ENCODE measurements at regions not wholly inside any gene's neighbourhood (a gene's known extent, or its start where the extent isn't known, plus 50 kb on each side); places are given as distances from the start of the nearest gene placed in this dataset.

- no peak for DNase-seq
- Histone ChIP-seq H3K27me3 (ENCODE audit: control insufficient read depth in 2 of 2, insufficient read depth in 2 of 2, low read length in 2 of 2) (no peaks in the 10 kb centered on the region), H3K4me3 (ENCODE audit: low read length) (no peak overlapping the region), H3K4me1 (ENCODE audit: control insufficient read depth in 2 of 2, insufficient read depth in 2 of 2, low read length in 2 of 2) (no peaks in the 10 kb centered on the region), H3K27ac (ENCODE audit: low read depth, low read length) (no peak overlapping the region), H3K9me3 (ENCODE audit: control insufficient read depth in 2 of 3, low read length in 3 of 3) (no peaks in the 10 kb centered on the region), H3K36me3 (ENCODE audit: control insufficient read depth in 2 of 3, insufficient read depth in 3 of 3, low read length in 3 of 3) (no peaks in the 10 kb centered on the region)
- no peaks in the 10 kb centered on the region for H3K27me3 Mint-ChIP-seq
- H3K4me3 Mint-ChIP-seq = no peak overlapping the region
- CTCF ChIA-PET = no interaction called here
- ATAC-seq = no peak
- no peaks in the 10 kb centered on the region for H3K36me3 Mint-ChIP-seq
- H3K27ac Mint-ChIP-seq = no peak overlapping the region
- intact Hi-C loops (cut with micrococcal nuclease) = no loop called here
- H3K4me1 Mint-ChIP-seq = no peaks in the 10 kb centered on the region
- H3K9me3 Mint-ChIP-seq = peaks cover 0 to 21% (median 4%) of the 10 kb centered on the region in 11 donors
- POLR2A ChIA-PET = no interaction called here
Measured at GRCh38 chr14:46198676-46199075, 452.9 kb downstream of the RPL10L start.

DNA sequence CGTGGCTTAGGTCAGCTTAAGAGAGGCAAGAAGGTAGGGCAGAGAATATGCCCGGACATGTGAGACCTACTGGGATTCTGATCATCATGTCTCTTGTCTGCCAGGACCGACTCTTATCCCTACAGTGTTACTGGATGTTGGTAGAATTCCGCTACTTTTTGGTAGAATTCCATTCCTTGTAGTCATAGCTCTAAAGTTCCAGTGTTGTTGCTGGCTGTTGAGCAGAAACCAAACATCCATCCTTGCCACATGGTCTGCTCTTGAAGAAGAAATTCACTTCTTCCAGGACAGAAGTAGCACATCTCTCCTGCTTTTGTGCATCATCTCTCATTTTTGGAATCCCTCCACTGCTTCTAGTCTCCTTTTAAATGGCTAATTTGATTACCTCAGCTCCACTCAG lies 453.7 kb downstream of the RPL10L start:
- peaks cover 0 to 20% (median 3%) of the 10 kb centered on the region in 11 donors for H3K9me3 Mint-ChIP-seq
- Histone ChIP-seq H3K27me3 (ENCODE audit: control insufficient read depth in 2 of 2, insufficient read depth in 2 of 2, low read length in 2 of 2) (no peaks in the 10 kb centered on the region), H3K36me3 (ENCODE audit: control insufficient read depth in 2 of 3, insufficient read depth in 3 of 3, low read length in 3 of 3) (no peaks in the 10 kb centered on the region), H3K27ac (ENCODE audit: low read depth, low read length) (no peak overlapping the region), H3K4me1 (ENCODE audit: control insufficient read depth in 2 of 2, insufficient read depth in 2 of 2, low read length in 2 of 2) (no peaks in the 10 kb centered on the region), H3K9me3 (ENCODE audit: control insufficient read depth in 2 of 3, low read length in 3 of 3) (no peaks in the 10 kb centered on the region), H3K4me3 (ENCODE audit: low read length) (no peak overlapping the region)
- ChIA-PET CTCF (no interaction called here), POLR2A (no interaction called here)
- DNase-seq = no peak
- no peak overlapping the region for H3K27ac Mint-ChIP-seq
- ATAC-seq = no peak
- no peaks in the 10 kb centered on the region for H3K36me3 Mint-ChIP-seq
- no peaks in the 10 kb centered on the region for H3K4me1 Mint-ChIP-seq
- H3K27me3 Mint-ChIP-seq = no peaks in the 10 kb centered on the region
- H3K4me3 Mint-ChIP-seq = no peak overlapping the region
- intact Hi-C loops (cut with micrococcal nuclease) = no loop called here
